ENCODE measurements at regions not wholly inside any gene's neighbourhood (a gene's known extent, or its start where the extent isn't known, plus 50 kb on each side); places are given as distances from the start of the nearest gene placed in this dataset.
"Not testable (repeated sequence)": the region's sequence is repeated elsewhere in the genome, so short reads cannot be mapped to it uniquely, and the experiment has no call there.

- not testable (repeated sequence) for H3K9me3 ChIP-seq (ENCODE audit: insufficient read depth, low read depth, low read length); H2AFZ ChIP-seq (ENCODE audit: insufficient read depth, low read length, poor library complexity); H3K23ac ChIP-seq (ENCODE audit: low read length); H3K4ac ChIP-seq (ENCODE audit: low read depth, low read length); H2BK120ac ChIP-seq (ENCODE audit: insufficient read depth, low read length, poor library complexity); H3K14ac ChIP-seq (ENCODE audit: low read length); H2AK5ac ChIP-seq (ENCODE audit: low read length); H4K12ac ChIP-seq (ENCODE audit: low read depth, low read length); H3K79me1 ChIP-seq (ENCODE audit: low read length); H2BK12ac ChIP-seq (ENCODE audit: low read length); H4K91ac ChIP-seq (ENCODE audit: low read depth, low read length); H3K4me3 ChIP-seq (ENCODE audit: low read depth, low read length); H3K4me1 ChIP-seq (ENCODE audit: control insufficient read depth in 1 of 2, insufficient read depth in 2 of 2, low read length in 2 of 2); H2BK5ac ChIP-seq (ENCODE audit: low read depth, low read length, poor library complexity); H3K79me2 ChIP-seq (ENCODE audit: control insufficient read depth, insufficient read depth, low read length, poor library complexity); H3K9ac ChIP-seq (ENCODE audit: low read length); H3K4me2 ChIP-seq (ENCODE audit: low read length); H3K18ac ChIP-seq (ENCODE audit: low read length); H4K8ac ChIP-seq (ENCODE audit: low read depth, low read length); H3K27ac ChIP-seq (ENCODE audit: low read depth, low read length); DNase-seq; H3K36me3 ChIP-seq (ENCODE audit: control insufficient read depth in 1 of 2, insufficient read depth in 2 of 2, low read length in 2 of 2); H3K27me3 ChIP-seq (ENCODE audit: insufficient read depth, low read length)
- WGBS (ENCODE audit: extremely low coverage, insufficient coverage, insufficient read length): no CpG with 5 or more reads among the region's 7 CpGs
Measured at GRCh38 chr1:149157409-149157808, 54.1 kb upstream of the NBPF9 start.

GRCh38 chr1:149158308-149158707 lies 55.0 kb upstream of the NBPF9 start:
- not testable (repeated sequence) for H3K14ac ChIP-seq (ENCODE audit: low read length); H2BK120ac ChIP-seq (ENCODE audit: insufficient read depth, low read length, poor library complexity); H2BK12ac ChIP-seq (ENCODE audit: low read length); H3K79me2 ChIP-seq (ENCODE audit: control insufficient read depth, insufficient read depth, low read length, poor library complexity); H3K27ac ChIP-seq (ENCODE audit: low read depth, low read length); DNase-seq; H3K4me3 ChIP-seq (ENCODE audit: low read depth, low read length); H3K4me2 ChIP-seq (ENCODE audit: low read length); H3K27me3 ChIP-seq (ENCODE audit: insufficient read depth, low read length); H3K23ac ChIP-seq (ENCODE audit: low read length); H2AK5ac ChIP-seq (ENCODE audit: low read length); H2AFZ ChIP-seq (ENCODE audit: insufficient read depth, low read length, poor library complexity); H3K9me3 ChIP-seq (ENCODE audit: insufficient read depth, low read depth, low read length); H3K9ac ChIP-seq (ENCODE audit: low read length); H4K8ac ChIP-seq (ENCODE audit: low read depth, low read length); H3K4me1 ChIP-seq (ENCODE audit: control insufficient read depth in 1 of 2, insufficient read depth in 2 of 2, low read length in 2 of 2); H2BK5ac ChIP-seq (ENCODE audit: low read depth, low read length, poor library complexity); H3K36me3 ChIP-seq (ENCODE audit: control insufficient read depth in 1 of 2, insufficient read depth in 2 of 2, low read length in 2 of 2); H4K12ac ChIP-seq (ENCODE audit: low read depth, low read length); H3K4ac ChIP-seq (ENCODE audit: low read depth, low read length); H3K79me1 ChIP-seq (ENCODE audit: low read length); H3K18ac ChIP-seq (ENCODE audit: low read length); H4K91ac ChIP-seq (ENCODE audit: low read depth, low read length)
- WGBS (ENCODE audit: extremely low coverage, insufficient coverage, insufficient read length): no CpG with 5 or more reads among the region's 3 CpGs

- not testable (repeated sequence) for H3K4me1 ChIP-seq (ENCODE audit: control insufficient read depth in 1 of 2, insufficient read depth in 2 of 2, low read length in 2 of 2); H4K8ac ChIP-seq (ENCODE audit: low read depth, low read length); H3K23ac ChIP-seq (ENCODE audit: low read length); H3K4me2 ChIP-seq (ENCODE audit: low read length); H2BK12ac ChIP-seq (ENCODE audit: low read length); H3K27ac ChIP-seq (ENCODE audit: low read depth, low read length); H4K12ac ChIP-seq (ENCODE audit: low read depth, low read length); H3K9ac ChIP-seq (ENCODE audit: low read length); H3K4ac ChIP-seq (ENCODE audit: low read depth, low read length); H3K14ac ChIP-seq (ENCODE audit: low read length); H3K9me3 ChIP-seq (ENCODE audit: insufficient read depth, low read depth, low read length); H3K4me3 ChIP-seq (ENCODE audit: low read depth, low read length); H2BK5ac ChIP-seq (ENCODE audit: low read depth, low read length, poor library complexity); H3K79me2 ChIP-seq (ENCODE audit: control insufficient read depth, insufficient read depth, low read length, poor library complexity); H2AK5ac ChIP-seq (ENCODE audit: low read length); H3K18ac ChIP-seq (ENCODE audit: low read length); H3K27me3 ChIP-seq (ENCODE audit: insufficient read depth, low read length); DNase-seq; H2AFZ ChIP-seq (ENCODE audit: insufficient read depth, low read length, poor library complexity); H2BK120ac ChIP-seq (ENCODE audit: insufficient read depth, low read length, poor library complexity); H3K79me1 ChIP-seq (ENCODE audit: low read length); H4K91ac ChIP-seq (ENCODE audit: low read depth, low read length); H3K36me3 ChIP-seq (ENCODE audit: control insufficient read depth in 1 of 2, insufficient read depth in 2 of 2, low read length in 2 of 2)
- WGBS (ENCODE audit: extremely low coverage, insufficient coverage, insufficient read length): no CpG with 5 or more reads among the region's 19 CpGs
Measured at GRCh38 chr1:149163063-149163444, 59.7 kb upstream of the NBPF9 start.

- H3K4me1 ChIP-seq (ENCODE audit: control insufficient read depth in 1 of 2, insufficient read depth in 2 of 2, low read length in 2 of 2); H3K4ac ChIP-seq (ENCODE audit: low read depth, low read length); H3K4me2 ChIP-seq (ENCODE audit: low read length); H2BK12ac ChIP-seq (ENCODE audit: low read length); H3K36me3 ChIP-seq (ENCODE audit: control insufficient read depth in 1 of 2, insufficient read depth in 2 of 2, low read length in 2 of 2); H3K27ac ChIP-seq (ENCODE audit: low read depth, low read length); H2AK5ac ChIP-seq (ENCODE audit: low read length); H2AFZ ChIP-seq (ENCODE audit: insufficient read depth, low read length, poor library complexity); H3K18ac ChIP-seq (ENCODE audit: low read length); H4K91ac ChIP-seq (ENCODE audit: low read depth, low read length); H2BK120ac ChIP-seq (ENCODE audit: insufficient read depth, low read length, poor library complexity); H2BK5ac ChIP-seq (ENCODE audit: low read depth, low read length, poor library complexity); H3K23ac ChIP-seq (ENCODE audit: low read length); H3K79me1 ChIP-seq (ENCODE audit: low read length); H3K9ac ChIP-seq (ENCODE audit: low read length); H3K14ac ChIP-seq (ENCODE audit: low read length); H4K12ac ChIP-seq (ENCODE audit: low read depth, low read length); H4K8ac ChIP-seq (ENCODE audit: low read depth, low read length); H3K4me3 ChIP-seq (ENCODE audit: low read depth, low read length); H3K9me3 ChIP-seq (ENCODE audit: insufficient read depth, low read depth, low read length); H3K27me3 ChIP-seq (ENCODE audit: insufficient read depth, low read length); H3K79me2 ChIP-seq (ENCODE audit: control insufficient read depth, insufficient read depth, low read length, poor library complexity): not testable (repeated sequence)
- WGBS (ENCODE audit: extremely low coverage, insufficient coverage, insufficient read length): no CpG with 5 or more reads among the region's 7 CpGs
- peak; percentile 8 to 9 for DNase-seq
Measured at GRCh38 chr1:149174765-149175164, 71.4 kb upstream of the NBPF9 start.

All from trophoblast cell (in vitro differentiated cells and primary cell).